GM21367 (cell line): ENCODE measurements at regions not wholly inside any gene's neighbourhood (a gene's known extent, or its start where the extent isn't known, plus 50 kb on each side); places are given as distances from the start of the nearest gene placed in this dataset.
"Not testable (repeated sequence)": the region's sequence is repeated elsewhere in the genome, so short reads cannot be mapped to it uniquely, and the experiment has no call there.

ENCODE experiments used
- ATAC-seq: cut with Tn5 transposase; IDR thresholded peaks from one replicate; pipeline ENCODE4 v1.9.1; 2021; ENCODE audit not compliant: unreplicated experiment

DNA sequence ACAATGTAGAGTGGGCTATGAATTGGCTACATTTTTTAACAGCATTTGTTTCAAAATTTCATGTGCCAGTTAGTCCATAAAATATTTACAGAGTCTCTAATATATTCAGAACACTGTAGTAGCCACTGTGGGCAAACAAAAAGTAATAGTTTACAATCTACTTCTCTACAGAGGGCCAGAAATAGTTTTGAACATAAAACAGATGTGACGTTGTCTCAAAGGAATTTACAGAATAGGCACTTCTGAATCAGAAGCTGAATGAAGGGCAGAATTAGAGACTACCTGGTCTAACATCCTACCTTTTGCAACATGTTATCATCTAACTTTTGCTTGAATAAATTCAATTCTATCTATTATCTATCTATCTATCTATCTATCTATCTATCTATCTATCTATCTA is 811.9 kb upstream of the EPHA5 start:
- no peak for ATAC-seq

- no peak for ATAC-seq
Observed at GRCh38 chr4:66475596-66475995, 805.3 kb upstream of the EPHA5 start.

GRCh38 chr4:66465111-66465510 is 794.8 kb upstream of the EPHA5 start:
- ATAC-seq, result no peak

GRCh38 chr4:66462890-66463289 is 792.6 kb upstream of the EPHA5 start:
- ATAC-seq, result not testable (repeated sequence)

- ATAC-seq, result no peak
Observed at GRCh38 chr4:66451741-66452140, 781.5 kb upstream of the EPHA5 start.

DNA sequence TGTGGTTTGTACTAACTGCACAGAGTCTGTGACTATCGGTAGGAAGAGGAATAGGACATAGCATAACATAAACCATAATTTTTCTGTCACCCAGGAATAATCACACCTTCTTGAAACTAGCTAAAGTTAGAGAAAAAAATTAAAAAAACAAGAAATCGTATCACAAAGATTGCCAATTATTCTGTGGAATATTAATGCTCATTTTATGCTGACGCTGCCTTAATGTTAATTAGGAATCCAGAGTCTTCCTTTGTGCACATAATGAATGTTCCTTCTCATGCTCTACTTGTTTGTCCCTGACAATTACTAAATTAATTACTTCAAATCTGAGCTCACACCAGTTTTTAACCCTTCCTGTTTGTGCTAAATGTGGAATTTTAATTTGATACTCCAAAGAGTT is 772.7 kb upstream of the EPHA5 start:
- no peak for ATAC-seq

DNA sequence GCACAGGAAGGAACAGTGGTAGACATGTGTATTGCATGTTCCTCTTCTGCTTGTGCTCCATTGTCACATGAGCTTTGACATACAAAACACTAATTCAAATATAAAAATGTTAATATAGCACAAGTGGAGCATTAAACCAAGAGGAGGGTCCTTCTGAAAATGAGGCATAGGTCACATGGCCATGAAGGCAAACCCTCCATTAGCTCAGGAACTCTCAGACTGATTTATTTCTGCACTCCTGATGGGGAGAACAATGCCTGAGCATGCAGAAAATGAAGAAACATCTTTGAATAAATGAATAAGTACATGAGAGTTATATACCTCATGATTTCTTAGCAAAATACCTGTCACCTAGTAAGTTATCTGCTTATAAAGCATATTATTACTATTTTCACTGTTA is 769.2 kb upstream of the EPHA5 start:
- no peak for ATAC-seq

DNA sequence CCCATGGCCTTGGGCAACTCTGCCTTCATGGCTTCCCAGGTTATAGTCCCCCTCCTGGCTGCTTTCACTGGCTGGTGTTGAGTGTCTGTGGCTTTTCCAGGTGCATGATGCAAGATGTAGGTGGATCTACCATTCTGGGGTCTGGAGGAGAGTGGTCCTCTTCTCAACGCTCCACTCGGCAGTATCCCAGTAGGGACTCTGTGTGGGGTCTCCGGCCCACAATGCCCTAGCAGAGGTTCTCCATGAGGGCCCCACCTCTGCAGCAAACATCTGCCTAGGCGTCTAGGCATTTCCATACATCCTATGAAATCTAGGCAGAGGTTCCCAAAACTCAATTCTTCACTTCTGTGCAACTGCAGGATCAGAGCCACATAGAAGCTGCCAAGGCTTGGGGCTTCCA is 763.4 kb upstream of the EPHA5 start:
- ATAC-seq, result no peak

- ATAC-seq, result no peak
Observed at GRCh38 chr4:66430856-66431255, 760.6 kb upstream of the EPHA5 start.

DNA sequence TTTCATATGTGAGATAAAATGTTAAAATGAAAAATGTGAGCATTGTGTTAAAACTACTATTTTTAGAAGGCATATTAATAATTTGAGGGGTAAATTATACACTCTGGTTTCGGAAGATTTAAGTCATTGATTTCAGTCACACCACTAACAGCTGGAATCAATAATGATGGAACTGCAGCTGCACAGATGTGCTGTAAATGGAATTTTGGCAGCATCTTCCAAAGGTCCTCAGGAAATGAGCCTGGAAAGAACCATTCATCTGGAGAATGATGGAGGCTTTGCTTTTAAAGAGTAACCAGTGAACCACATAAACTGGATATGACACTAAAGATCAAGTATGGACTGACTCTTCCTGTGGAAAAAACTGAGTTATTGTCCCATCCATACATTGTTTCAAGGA is 759.0 kb upstream of the EPHA5 start:
- no peak for ATAC-seq

GRCh38 chr4:66416425-66416824 is 746.1 kb upstream of the EPHA5 start:
- no peak for ATAC-seq

DNA sequence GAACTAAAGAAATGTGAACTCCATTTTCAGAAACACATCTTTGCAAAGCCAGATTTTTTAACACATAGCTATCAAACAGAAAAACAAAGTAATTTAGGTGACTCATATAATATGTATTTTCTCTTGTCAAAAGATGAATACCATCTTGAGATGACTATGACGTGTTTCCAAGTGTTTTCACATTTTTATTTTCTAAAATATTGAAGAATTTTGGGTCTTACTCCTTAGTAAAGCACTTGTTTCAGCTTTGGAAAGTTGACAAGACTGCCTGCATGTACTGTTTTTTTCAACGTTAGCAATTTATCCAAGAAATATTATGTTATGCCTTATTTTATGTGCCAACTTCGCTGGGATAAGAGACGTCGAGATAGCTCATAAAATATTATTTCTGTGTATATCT is 733.9 kb upstream of the EPHA5 start:
- ATAC-seq, result no peak

DNA sequence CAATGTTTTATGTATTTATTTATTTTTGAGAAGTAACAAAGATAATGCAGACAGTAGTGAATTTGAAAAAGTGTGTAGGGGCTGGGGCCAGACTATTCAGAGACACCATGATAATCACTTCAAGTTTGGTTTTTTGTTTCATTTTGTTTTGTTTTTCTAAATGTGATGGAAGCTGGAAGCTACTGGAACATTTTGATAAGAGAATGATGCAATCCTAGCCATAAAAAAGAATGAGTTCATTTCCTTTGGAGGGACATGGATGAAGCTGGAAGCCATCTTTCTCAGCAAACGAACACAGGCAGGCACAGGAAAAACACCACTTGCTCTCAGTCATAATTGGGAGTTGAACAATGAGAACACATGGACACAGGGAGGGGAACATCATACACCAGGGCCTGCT is 706.6 kb upstream of the EPHA5 start:
- no peak for ATAC-seq

DNA sequence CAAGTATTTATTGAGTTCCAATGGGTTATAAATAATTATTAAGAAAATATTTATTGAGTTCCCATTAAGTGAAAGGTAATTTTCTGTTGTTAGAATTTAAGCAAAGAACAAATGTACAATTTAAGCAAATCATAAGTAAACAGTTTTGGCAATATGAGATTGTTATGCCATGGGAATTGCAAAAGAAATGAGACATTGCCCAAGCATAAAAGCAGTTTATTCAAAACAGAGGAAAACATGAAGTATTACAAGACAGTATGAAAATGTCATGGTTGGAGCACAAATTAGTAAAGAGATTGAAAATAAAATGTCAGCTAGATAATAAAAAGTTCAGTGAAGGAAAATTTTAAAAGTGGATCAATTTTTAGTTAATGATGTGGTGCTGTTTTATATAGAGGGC is 706.1 kb upstream of the EPHA5 start:
- ATAC-seq, result no peak

DNA sequence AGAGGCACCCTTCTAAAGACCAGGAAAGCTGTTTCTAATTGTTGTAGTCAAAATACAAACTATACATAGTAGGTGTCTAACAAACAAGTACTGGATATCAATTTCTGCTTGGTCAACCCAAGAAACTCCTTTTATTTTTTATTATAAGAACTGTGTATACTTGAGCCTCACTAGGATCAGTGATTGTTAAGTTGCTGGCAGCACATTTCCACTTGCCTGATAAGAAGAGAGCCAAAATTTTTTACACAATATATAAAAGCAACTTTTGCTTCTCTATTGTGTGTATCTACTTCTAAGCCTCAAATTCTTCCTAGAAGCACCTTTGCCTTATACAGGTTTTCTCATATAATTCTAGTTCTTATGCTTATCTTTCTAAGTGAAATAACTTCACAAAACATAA is 703.0 kb upstream of the EPHA5 start:
- ATAC-seq, result no peak

- ATAC-seq, result no peak
Observed at GRCh38 chr4:66372706-66373105, 702.4 kb upstream of the EPHA5 start.

- ATAC-seq, result no peak
Observed at GRCh38 chr4:66367043-66367660, 696.9 kb upstream of the EPHA5 start.

DNA sequence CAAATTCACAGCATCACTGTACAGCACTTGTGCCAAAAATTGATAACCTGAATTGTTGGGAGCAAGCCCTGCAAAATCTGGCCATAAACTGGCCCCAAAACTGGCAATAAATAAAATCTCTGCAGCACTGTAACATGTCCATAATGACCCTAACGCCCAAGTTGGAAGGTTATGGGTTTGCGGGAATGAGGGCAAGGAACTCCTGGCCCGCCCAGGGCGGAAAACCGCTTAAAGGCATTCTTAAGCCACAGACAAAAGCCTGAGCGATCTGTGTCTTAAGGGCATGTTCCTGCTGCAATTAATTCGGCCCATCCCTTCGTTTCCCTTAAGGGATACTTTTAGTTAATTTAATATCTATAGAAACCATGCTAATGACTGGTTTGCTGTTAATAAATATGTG is 690.1 kb upstream of the EPHA5 start:
- not testable (repeated sequence) for ATAC-seq

- no peak for ATAC-seq
Observed at GRCh38 chr4:66357316-66357715, 687.0 kb upstream of the EPHA5 start.

GRCh38 chr4:66355328-66355727 is 685.0 kb upstream of the EPHA5 start:
- ATAC-seq, result no peak

- ATAC-seq, result no peak
Observed at GRCh38 chr4:66351761-66352160, 681.5 kb upstream of the EPHA5 start.

DNA sequence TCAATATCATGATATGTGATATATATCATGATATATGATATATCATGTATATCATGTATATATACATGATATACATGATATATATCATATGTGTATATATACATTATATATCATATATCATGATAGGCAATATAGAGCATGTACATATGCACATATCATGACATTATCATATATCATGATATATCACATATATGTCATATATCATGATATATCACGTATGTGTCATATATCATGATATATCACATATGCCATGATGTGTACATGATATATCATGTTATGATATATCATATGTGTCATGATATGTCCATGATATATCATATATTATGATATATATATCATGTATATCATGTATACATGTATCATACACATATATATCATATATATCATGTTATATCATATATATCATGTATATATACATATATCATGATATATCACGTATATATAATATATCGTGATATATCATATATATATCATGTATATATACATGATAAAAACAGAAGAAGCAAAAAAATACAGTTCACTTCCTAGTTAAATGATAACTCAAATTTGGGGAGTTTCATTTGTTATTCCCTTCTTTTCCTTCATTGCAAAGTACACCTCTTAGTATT is 670.1 kb upstream of the EPHA5 start:
- ATAC-seq, result no peak

GRCh38 chr4:66339007-66339406 is 668.7 kb upstream of the EPHA5 start:
- ATAC-seq, result no peak
